ENCODE measurements at regions not wholly inside any gene's neighbourhood (a gene's known extent, or its start where the extent isn't known, plus 50 kb on each side); places are given as distances from the start of the nearest gene placed in this dataset.

GRCh38 chr18:30150586-30151250 lies 891.8 kb downstream of the DSC3 start:
- no peaks in the 10 kb centered on the region for H3K9me3 ChIP-seq
- ATAC-seq (no peak), DNase-seq (ENCODE audit: low read depth in 1 of 2, low spot score in 1 of 2) (no peak), FAIRE-seq (no peak)
- no peak overlapping the region for H3K27ac ChIP-seq
- H3K4me1 ChIP-seq: no peaks in the 10 kb centered on the region
- 19% methylated on average over 2 of the region's 2 CpGs for WGBS (ENCODE audit: missing lambda C conversion rate)
- CTCF ChIA-PET: no interaction called here
- POLR2A ChIA-PET: no interaction called here
- H3K4me2 ChIP-seq: no peak overlapping the region
- no peak overlapping the region for H3K4me3 ChIP-seq
- no peak for TF ChIP-seq CHD2 (IDR thresholded peaks at IDR 0.05; ENCODE audit: low read length, partially characterized antibody)
- no peak for TF ChIP-seq KDM1A (IDR thresholded peaks at IDR 0.05; ENCODE audit: low read depth)
- no peak for TF ChIP-seq PBX3 (IDR thresholded peaks at IDR 0.05)
- TF ChIP-seq EHMT2 (IDR thresholded peaks at IDR 0.05; ENCODE audit: low read depth): no peak
- no peak for TF ChIP-seq FOSB (CRISPR knock-in tag; IDR thresholded peaks at IDR 0.05)
- TF ChIP-seq CBX8 (IDR thresholded peaks at IDR 0.05): no peak
- TF ChIP-seq GATA3 (IDR thresholded peaks at IDR 0.05; ENCODE audit: borderline replicate concordance): no peak

GRCh38 chr18:30149585-30149984 lies 893.0 kb downstream of the DSC3 start:
- H3K9me3 ChIP-seq: no peaks in the 10 kb centered on the region
- POLR2A ChIA-PET: no interaction called here
- FAIRE-seq (no peak), ATAC-seq (no peak), DNase-seq (ENCODE audit: low read depth in 1 of 2, low spot score in 1 of 2) (no peak)
- TF ChIP-seq TFCP2L1 (CRISPR knock-in tag; IDR thresholded peaks at IDR 0.05) (no peak), HOXB5 (CRISPR knock-in tag; IDR thresholded peaks at IDR 0.05) (no peak), MYC (IDR thresholded peaks at IDR 0.05; ENCODE audit: borderline replicate concordance, low read length) (no peak), REST (IDR thresholded peaks at IDR 0.05) (no peak), MAFK (IDR thresholded peaks at IDR 0.05; ENCODE audit: partially characterized antibody) (no peak), ESRRA (IDR thresholded peaks at IDR 0.05; ENCODE audit: borderline replicate concordance, low read length) (no peak), POLR2A (IDR thresholded peaks at IDR 0.05; ENCODE audit: low read length) (no peak)
- H3K4me2 ChIP-seq: no peak overlapping the region
- no peak overlapping the region for H3K4me3 ChIP-seq
- no peaks in the 10 kb centered on the region for H3K4me1 ChIP-seq
- CTCF ChIA-PET: no interaction called here
- H3K27ac ChIP-seq: no peak overlapping the region

GRCh38 chr18:30142870-30143269 lies 899.7 kb downstream of the DSC3 start:
- ChIA-PET POLR2A (no interaction called here), CTCF (no interaction called here)
- H3K4me1 ChIP-seq: no peaks in the 10 kb centered on the region
- H3K9me3 ChIP-seq: no peaks in the 10 kb centered on the region
- DNase-seq (ENCODE audit: low read depth in 1 of 2, low spot score in 1 of 2) (no peak), ATAC-seq (no peak), FAIRE-seq (no peak)
- no peak overlapping the region for H3K4me3 ChIP-seq
- no peak overlapping the region for H3K27ac ChIP-seq
- 44% methylated on average over 5 of the region's 5 CpGs for WGBS (ENCODE audit: missing lambda C conversion rate)
- TF ChIP-seq ZNF302 (CRISPR knock-in tag; IDR thresholded peaks at IDR 0.05): no peak
- no peak for TF ChIP-seq ESRRA (IDR thresholded peaks at IDR 0.05; ENCODE audit: borderline replicate concordance, low read length)
- no peak for TF ChIP-seq POLR2AphosphoS2 (conservative IDR thresholded peaks at IDR 0.05; ENCODE audit: low read length)
- TF ChIP-seq RAD21 (conservative IDR thresholded peaks at IDR 0.05 in 1 of 2, IDR thresholded peaks at IDR 0.05 in 1 of 2): no peak
- TF ChIP-seq RCOR1 (IDR thresholded peaks at IDR 0.05; ENCODE audit: low read depth, low read length): no peak
- no peak overlapping the region for H3K4me2 ChIP-seq
